ENCODE measurements at regions not wholly inside any gene's neighbourhood (a gene's known extent, or its start where the extent isn't known, plus 50 kb on each side); places are given as distances from the start of the nearest gene placed in this dataset.

- TF ChIP-seq CTCF (IDR thresholded peaks at IDR 0.05; ENCODE audit: low read depth, low read length, missing input control) (no peak), REST (IDR thresholded peaks at IDR 0.05) (no peak), NR2F2 (IDR thresholded peaks at IDR 0.05) (no peak), FOXA1 (IDR thresholded peaks at IDR 0.05) (no peak)
These were observed 571.9 kb downstream of the ACTR3B start (continued) for GRCh38 chr7:153331427-153331826.

- Histone ChIP-seq H3K27me3 (ENCODE audit: control insufficient read depth in 4 of 4, insufficient read depth in 4 of 4, low read length in 3 of 4) (no peaks in the 10 kb centered on the region), H3K27ac (ENCODE audit: low read depth in 1 of 2, low read length in 2 of 2) (no peak overlapping the region), H3K4me3 (ENCODE audit: low read depth in 1 of 3, low read length in 3 of 3) (no peak overlapping the region), H3K4me1 (ENCODE audit: control insufficient read depth in 4 of 4, insufficient read depth in 4 of 4, low read length in 3 of 4) (no peaks in the 10 kb centered on the region), H3K9ac (ENCODE audit: low read depth in 1 of 2, low read length in 2 of 2) (no peak overlapping the region), H3K9me3 (ENCODE audit: control insufficient read depth in 4 of 4, low read length in 3 of 4) (no peaks in the 10 kb centered on the region), H3K36me3 (ENCODE audit: control insufficient read depth in 4 of 4, insufficient read depth in 3 of 4, low read depth in 1 of 4, low read length in 3 of 4) (no peaks in the 10 kb centered on the region)
- WGBS: 76% methylated on average over 5 of the region's 5 CpGs
- DNase-seq (ENCODE audit: low spot score): no peak
- TF ChIP-seq HNF4G (IDR thresholded peaks at IDR 0.05): no peak
- TF ChIP-seq REST (IDR thresholded peaks at IDR 0.05): no peak
- TF ChIP-seq EGR1 (IDR thresholded peaks at IDR 0.05; ENCODE audit: low read depth in 2 of 2): no peak
- no peak for TF ChIP-seq SP1 (IDR thresholded peaks at IDR 0.05)
- TF ChIP-seq RAD21 (IDR thresholded peaks at IDR 0.05): no peak
- TF ChIP-seq NR2F2 (IDR thresholded peaks at IDR 0.05): no peak
- no peak for TF ChIP-seq FOXA2 (IDR thresholded peaks at IDR 0.05)
- TF ChIP-seq GABPA (IDR thresholded peaks at IDR 0.05 in 1 of 2, conservative IDR thresholded peaks at IDR 0.05 in 1 of 2): no peak
- no peak for TF ChIP-seq ZBTB33 (IDR thresholded peaks at IDR 0.05)
- TF ChIP-seq RXRA (IDR thresholded peaks at IDR 0.05): no peak
- no peak for TF ChIP-seq FOXA1 (IDR thresholded peaks at IDR 0.05)
- TF ChIP-seq MAX (IDR thresholded peaks at IDR 0.05): no peak
- TF ChIP-seq HNF4A (conservative IDR thresholded peaks at IDR 0.05): no peak
- no peak for TF ChIP-seq TAF1 (conservative IDR thresholded peaks at IDR 0.05)
- TF ChIP-seq CTCF (IDR thresholded peaks at IDR 0.05; ENCODE audit: low read depth, low read length, missing input control): no peak
- TF ChIP-seq JUND (IDR thresholded peaks at IDR 0.05): no peak
- TF ChIP-seq YY1 (IDR thresholded peaks at IDR 0.05): no peak
- no peak for TF ChIP-seq ATF3 (IDR thresholded peaks at IDR 0.05)
These were observed 594.5 kb downstream of the ACTR3B start for GRCh38 chr7:153354071-153354470.

Measured in liver (tissue), 8 donors.